H9 (cell line): ENCODE measurements at regions not wholly inside any gene's neighbourhood (a gene's known extent, or its start where the extent isn't known, plus 50 kb on each side); places are given as distances from the start of the nearest gene placed in this dataset.

Source experiments
- DNase-seq: peaks from one replicate; pipeline ENCODE4 v3.0.0-alpha.2; 2017
- H2AFZ ChIP-seq: one replicate; pipeline ENCODE4 v1.6.1; 2013; ENCODE audit warnings: mild to moderate bottlenecking, low read length, control low read depth, moderate library complexity
- H2AK5ac ChIP-seq: 2 replicates; pipeline ENCODE4 v1.6.1; 2013; ENCODE audit warnings: low read length, control low read depth, mixed read lengths; ENCODE audit not compliant: insufficient read length
- H2BK120ac ChIP-seq: one replicate; pipeline ENCODE4 v1.6.1; 2013; ENCODE audit warnings: low read depth, mild to moderate bottlenecking, low read length, control low read depth, inconsistent platforms; ENCODE audit not compliant: poor library complexity, severe bottlenecking
- H2BK12ac ChIP-seq: 2 replicates; pipeline ENCODE4 v1.6.1; 2013; ENCODE audit warnings: low read length, control low read depth, mixed read lengths, low read depth; ENCODE audit not compliant: insufficient read length
- H2BK15ac ChIP-seq: 2 replicates; pipeline ENCODE4 v1.6.1; 2013; ENCODE audit warnings: low read depth, low read length, control low read depth
- H2BK20ac ChIP-seq: one replicate; pipeline ENCODE4 v1.6.1; 2013; ENCODE audit warnings: low read depth, mild to moderate bottlenecking, low read length, control low read depth, inconsistent platforms; ENCODE audit not compliant: poor library complexity, severe bottlenecking
- H2BK5ac ChIP-seq: 2 replicates; pipeline ENCODE4 v1.6.1; 2013; ENCODE audit warnings: low read length, control low read depth, mixed read lengths; ENCODE audit not compliant: insufficient read length
- H3K14ac ChIP-seq: 2 replicates; pipeline ENCODE4 v1.6.1; 2013; ENCODE audit warnings: low read length, control low read depth; ENCODE audit not compliant: insufficient read depth
- H3K18ac ChIP-seq: 2 replicates; pipeline ENCODE4 v1.6.1; 2013; ENCODE audit warnings: low read depth, mild to moderate bottlenecking, mixed read lengths, low read length, control low read depth; ENCODE audit not compliant: insufficient read length
- H3K23ac ChIP-seq: 2 replicates; pipeline ENCODE4 v1.6.1; 2013; ENCODE audit warnings: low read length, control low read depth, mixed read lengths, low read depth; ENCODE audit not compliant: insufficient read length
- H3K23me2 ChIP-seq: 2 replicates; pipeline ENCODE4 v1.6.1; 2013; ENCODE audit warnings: low read depth, mild to moderate bottlenecking, mixed read lengths, low read length, control low read depth; ENCODE audit not compliant: insufficient read length, poor library complexity, severe bottlenecking
- H3K27ac ChIP-seq: 2 replicates; pipeline ENCODE4 v1.5.1; 2013; ENCODE audit warnings: low read length, control low read depth, mixed read lengths, low read depth; ENCODE audit not compliant: insufficient read length
- H3K27me3 ChIP-seq: 2 replicates; pipeline ENCODE4 v1.6.1; 2013; ENCODE audit warnings: low read length, control low read depth, inconsistent platforms; ENCODE audit not compliant: insufficient read depth
- H3K4ac ChIP-seq: 2 replicates; pipeline ENCODE4 v1.6.1; 2013; ENCODE audit warnings: low read depth, mild to moderate bottlenecking, control low read depth, inconsistent platforms, low read length, moderate library complexity
- H3K4me1 ChIP-seq: 2 replicates; pipeline ENCODE4 v1.6.1; 2013; ENCODE audit warnings: low read length, control low read depth, inconsistent platforms; ENCODE audit not compliant: insufficient read depth
- H3K4me2 ChIP-seq: 2 replicates; pipeline ENCODE4 v1.6.1; 2013; ENCODE audit warnings: low read length, control low read depth, mixed read lengths; ENCODE audit not compliant: insufficient read length, insufficient read depth
- H3K56ac ChIP-seq: 2 replicates; pipeline ENCODE4 v1.6.1; 2013; ENCODE audit warnings: low read depth, mild to moderate bottlenecking, mixed read lengths, low read length, control low read depth; ENCODE audit not compliant: insufficient read length
- H3K79me1 ChIP-seq: 2 replicates; pipeline ENCODE4 v1.6.1; 2013; ENCODE audit warnings: low read depth, mild to moderate bottlenecking, moderate library complexity, low read length, control low read depth, inconsistent platforms; ENCODE audit not compliant: insufficient read depth, poor library complexity, severe bottlenecking
- H3K79me2 ChIP-seq: 2 replicates; pipeline ENCODE4 v1.6.1; 2013; ENCODE audit warnings: low read length, control low read depth, inconsistent platforms; ENCODE audit not compliant: insufficient read depth
- H3K9ac ChIP-seq: 2 replicates; pipeline ENCODE4 v1.6.1; 2013; ENCODE audit warnings: low read length, control low read depth, mixed read lengths; ENCODE audit not compliant: insufficient read length; ENCODE audit errors: extremely low read depth
- H3K9me3 ChIP-seq: one replicate; pipeline ENCODE4 v1.6.1; 2013; ENCODE audit warnings: low read depth, low read length, inconsistent platforms; ENCODE audit not compliant: control insufficient read depth
- H3T11ph ChIP-seq: one replicate; pipeline ENCODE4 v1.6.1; 2013; ENCODE audit warnings: mild to moderate bottlenecking, low read length, control low read depth, inconsistent platforms
- H4K20me1 ChIP-seq: one replicate; pipeline ENCODE4 v1.6.1; 2013; ENCODE audit not compliant: control insufficient read depth, insufficient read length, insufficient read depth
- H4K5ac ChIP-seq: 2 replicates; pipeline ENCODE4 v1.6.1; 2013; ENCODE audit warnings: low read depth, mild to moderate bottlenecking, mixed read lengths, low read length, control low read depth; ENCODE audit not compliant: insufficient read length
- H4K8ac ChIP-seq: replicated peaks from 2 replicates; pipeline ENCODE4 v1.6.1; 2013; ENCODE audit warnings: low read length, control low read depth, mixed read lengths, low read depth; ENCODE audit not compliant: insufficient read length
- H4K91ac ChIP-seq: 2 replicates; pipeline ENCODE4 v1.6.1; 2013; ENCODE audit warnings: low read depth, mild to moderate bottlenecking, moderate library complexity, mixed read lengths, low read length, control low read depth; ENCODE audit not compliant: insufficient read length
- H3K27ac Mint-ChIP-seq, 3 experiments: 2 replicates in 2 of 3; 3 replicates in 1 of 3; pipeline ENCODE4 v1.8.0; 2020 to 2021; ENCODE audit warnings: mixed read lengths in 3 of 3, mild to moderate bottlenecking in 1 of 3, moderate library complexity in 1 of 3
- H3K27me3 Mint-ChIP-seq: 2 replicates; pipeline ENCODE4 v1.8.0; 2021; ENCODE audit warnings: low read depth, mild to moderate bottlenecking, moderate library complexity, mixed read lengths
- H3K36me3 Mint-ChIP-seq, 3 experiments: 2 replicates in 2 of 3; 3 replicates in 1 of 3; pipeline ENCODE4 v1.8.0; 2020 to 2021; ENCODE audit warnings: low read depth in 3 of 3, mixed read lengths in 3 of 3; ENCODE audit not compliant: insufficient read depth in 1 of 3
- H3K4me1 Mint-ChIP-seq, 2 experiments: 2 replicates each; pipeline ENCODE4 v1.8.0; 2020; ENCODE audit warnings: mixed read lengths in 2 of 2
- H3K4me3 Mint-ChIP-seq, 2 experiments: 2 replicates in 1 of 2; 3 replicates in 1 of 2; pipeline ENCODE4 v1.8.0; 2020 to 2021; ENCODE audit warnings: mild to moderate bottlenecking in 2 of 2, mixed read lengths in 2 of 2, moderate library complexity in 1 of 2
- H3K9me3 Mint-ChIP-seq, 2 experiments: 2 replicates in 1 of 2; 3 replicates in 1 of 2; pipeline ENCODE4 v1.8.0; 2020; ENCODE audit warnings: mild to moderate bottlenecking in 2 of 2, mixed read lengths in 2 of 2, moderate library complexity in 1 of 2
- WGBS: extraction: QIAGEN DNeasy Blood & Tissue Kit; methylation state at CpG from one replicate; pipeline ENCODE4 v1.1.7; 2013; ENCODE audit warnings: missing lambda C conversion rate, low lambda C conversion rate, mixed read lengths; ENCODE audit not compliant: insufficient read length; ENCODE audit errors: extremely low coverage; 5-methylcytosine and 5-hydroxymethylcytosine counted together
- TF ChIP-seq, protein P1 (sequence below): fragments of 200-600 bp; sonication (generic); conservative IDR thresholded peaks from 3 replicates; pipeline ENCODE4 v1.8.0; 2021; ENCODE audit warnings: antibody characterized with exemption, mild to moderate bottlenecking

DNA sequence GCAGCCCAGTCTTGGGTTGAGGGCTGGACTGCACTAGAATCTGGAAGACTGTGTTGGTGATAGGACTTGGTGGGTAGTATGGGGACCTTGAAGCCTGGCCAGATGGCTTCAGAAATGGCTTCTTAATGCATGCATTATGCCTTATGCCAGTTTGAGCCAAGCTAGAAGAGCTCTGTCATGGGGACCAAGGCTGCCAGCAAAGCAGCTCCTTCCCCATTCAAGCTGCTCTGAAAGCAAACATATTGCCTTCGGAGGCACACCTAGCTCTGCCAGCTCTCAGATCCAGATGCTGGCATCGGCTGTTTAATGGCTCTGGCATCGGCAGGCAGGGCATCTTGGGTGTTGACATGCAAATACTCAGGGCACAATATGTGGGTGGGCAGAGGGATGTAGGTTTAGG is 59.0 kb upstream of the IGFBP5 start:
- Histone ChIP-seq H3K56ac (no peak overlapping the region), H2BK12ac (no peak overlapping the region), H4K5ac (no peak overlapping the region), H2BK20ac (no peak overlapping the region), H4K91ac (no peak overlapping the region), H3K79me2 (no peaks in the 10 kb centered on the region), H3K9ac (no peak overlapping the region), H4K8ac (no peak overlapping the region), H3K23me2 (no peaks in the 10 kb centered on the region), H3K23ac (no peak overlapping the region), H3K4ac (no peak overlapping the region), H2BK120ac (no peak overlapping the region), H3K27me3 (no peaks in the 10 kb centered on the region), H3K9me3 (no peaks in the 10 kb centered on the region), H3T11ph (no peak overlapping the region), H2AFZ (no peak overlapping the region), H4K20me1 (no peaks in the 10 kb centered on the region), H2BK5ac (no peak overlapping the region), H2AK5ac (no peak overlapping the region), H3K4me2 (no peak overlapping the region), H3K14ac (no peak overlapping the region; the same call in 1 of the 2 replicates), H3K27ac (no peak overlapping the region), H3K18ac (no peak overlapping the region), H2BK15ac (no peak overlapping the region), H3K79me1 (no peaks in the 10 kb centered on the region), H3K4me1 (no peaks in the 10 kb centered on the region)
- TF ChIP-seq, protein P1, sequence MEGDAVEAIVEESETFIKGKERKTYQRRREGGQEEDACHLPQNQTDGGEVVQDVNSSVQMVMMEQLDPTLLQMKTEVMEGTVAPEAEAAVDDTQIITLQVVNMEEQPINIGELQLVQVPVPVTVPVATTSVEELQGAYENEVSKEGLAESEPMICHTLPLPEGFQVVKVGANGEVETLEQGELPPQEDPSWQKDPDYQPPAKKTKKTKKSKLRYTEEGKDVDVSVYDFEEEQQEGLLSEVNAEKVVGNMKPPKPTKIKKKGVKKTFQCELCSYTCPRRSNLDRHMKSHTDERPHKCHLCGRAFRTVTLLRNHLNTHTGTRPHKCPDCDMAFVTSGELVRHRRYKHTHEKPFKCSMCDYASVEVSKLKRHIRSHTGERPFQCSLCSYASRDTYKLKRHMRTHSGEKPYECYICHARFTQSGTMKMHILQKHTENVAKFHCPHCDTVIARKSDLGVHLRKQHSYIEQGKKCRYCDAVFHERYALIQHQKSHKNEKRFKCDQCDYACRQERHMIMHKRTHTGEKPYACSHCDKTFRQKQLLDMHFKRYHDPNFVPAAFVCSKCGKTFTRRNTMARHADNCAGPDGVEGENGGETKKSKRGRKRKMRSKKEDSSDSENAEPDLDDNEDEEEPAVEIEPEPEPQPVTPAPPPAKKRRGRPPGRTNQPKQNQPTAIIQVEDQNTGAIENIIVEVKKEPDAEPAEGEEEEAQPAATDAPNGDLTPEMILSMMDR: no peak
- no peak for DNase-seq
- no peaks in the 10 kb centered on the region for H3K9me3 Mint-ChIP-seq
- no peak overlapping the region for H3K27ac Mint-ChIP-seq
- WGBS: no CpG with 5 or more reads among the region's 3 CpGs
- no peak overlapping the region for H3K4me3 Mint-ChIP-seq
- H3K4me1 Mint-ChIP-seq: peaks cover 9 to 18% of the 10 kb centered on the region in 2 experiments
- peaks cover 8% of the 10 kb centered on the region for H3K27me3 Mint-ChIP-seq
- no peaks in the 10 kb centered on the region for H3K36me3 Mint-ChIP-seq
